IPS-18c (cell line): ENCODE measurements at regions not wholly inside any gene's neighbourhood (a gene's known extent, or its start where the extent isn't known, plus 50 kb on each side); places are given as distances from the start of the nearest gene placed in this dataset.
"Not testable (repeated sequence)": the region's sequence is repeated elsewhere in the genome, so short reads cannot be mapped to it uniquely, and the experiment has no call there.

Experiments used
- H3K4me3 ChIP-seq: 2 replicates; pipeline ENCODE4 v1.7.0; 2013; ENCODE audit warnings: low read depth, mild to moderate bottlenecking, low read length, moderate library complexity; ENCODE audit not compliant: insufficient read depth
- H3K9me3 ChIP-seq: one replicate; pipeline ENCODE4 v1.6.1; 2013; ENCODE audit warnings: mild to moderate bottlenecking, low read length, moderate library complexity; ENCODE audit not compliant: control insufficient read depth, insufficient read depth

DNA sequence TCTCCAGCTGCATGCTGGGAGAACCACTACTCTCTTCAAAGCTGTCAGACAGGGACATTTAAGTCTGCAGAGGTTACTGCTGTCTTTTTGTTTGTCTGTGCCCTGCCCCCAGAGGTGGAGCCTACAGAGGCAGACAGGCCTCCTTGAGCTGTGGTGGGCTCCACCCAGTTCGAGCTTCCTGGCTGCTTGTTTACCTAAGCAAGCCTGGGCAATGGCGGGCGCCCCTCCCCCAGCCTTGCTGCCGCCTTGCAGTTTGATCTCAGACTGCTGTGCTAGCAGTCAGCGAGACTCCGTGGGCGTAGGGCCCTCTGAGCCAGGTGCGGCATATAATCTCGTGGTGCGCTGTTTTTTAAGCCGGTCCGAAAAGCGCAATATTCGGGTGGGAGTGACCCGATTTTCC is 215.0 kb downstream of the STIM2 start:
- H3K9me3 ChIP-seq, H3K4me3 ChIP-seq: not testable (repeated sequence)

DNA sequence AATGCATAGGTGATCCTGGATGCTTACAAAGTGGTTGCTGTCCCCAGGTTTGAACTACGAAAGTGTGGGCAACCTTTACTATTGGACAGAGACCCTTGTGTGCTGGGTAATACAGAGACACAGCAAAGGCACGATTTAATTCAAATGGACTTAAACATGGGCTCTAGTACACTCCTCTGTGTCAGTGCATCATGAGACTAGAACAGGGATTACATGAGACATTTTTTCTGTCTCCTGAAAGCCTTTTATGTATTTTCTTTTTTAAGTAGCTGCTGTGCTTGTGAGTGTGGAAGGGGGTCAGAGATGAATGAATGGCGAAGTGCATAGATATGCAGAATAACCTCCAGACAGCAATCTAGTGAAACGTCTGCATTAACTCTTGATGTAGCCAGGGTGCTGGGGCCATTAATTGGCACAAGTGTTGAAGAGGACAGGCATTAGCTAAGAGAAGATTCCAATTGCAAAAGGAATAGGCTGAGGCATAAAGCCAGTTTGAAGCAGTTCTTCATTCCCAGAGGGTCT is 218.4 kb downstream of the STIM2 start:
- no peak overlapping the region for H3K4me3 ChIP-seq
- no peaks in the 10 kb centered on the region for H3K9me3 ChIP-seq

DNA sequence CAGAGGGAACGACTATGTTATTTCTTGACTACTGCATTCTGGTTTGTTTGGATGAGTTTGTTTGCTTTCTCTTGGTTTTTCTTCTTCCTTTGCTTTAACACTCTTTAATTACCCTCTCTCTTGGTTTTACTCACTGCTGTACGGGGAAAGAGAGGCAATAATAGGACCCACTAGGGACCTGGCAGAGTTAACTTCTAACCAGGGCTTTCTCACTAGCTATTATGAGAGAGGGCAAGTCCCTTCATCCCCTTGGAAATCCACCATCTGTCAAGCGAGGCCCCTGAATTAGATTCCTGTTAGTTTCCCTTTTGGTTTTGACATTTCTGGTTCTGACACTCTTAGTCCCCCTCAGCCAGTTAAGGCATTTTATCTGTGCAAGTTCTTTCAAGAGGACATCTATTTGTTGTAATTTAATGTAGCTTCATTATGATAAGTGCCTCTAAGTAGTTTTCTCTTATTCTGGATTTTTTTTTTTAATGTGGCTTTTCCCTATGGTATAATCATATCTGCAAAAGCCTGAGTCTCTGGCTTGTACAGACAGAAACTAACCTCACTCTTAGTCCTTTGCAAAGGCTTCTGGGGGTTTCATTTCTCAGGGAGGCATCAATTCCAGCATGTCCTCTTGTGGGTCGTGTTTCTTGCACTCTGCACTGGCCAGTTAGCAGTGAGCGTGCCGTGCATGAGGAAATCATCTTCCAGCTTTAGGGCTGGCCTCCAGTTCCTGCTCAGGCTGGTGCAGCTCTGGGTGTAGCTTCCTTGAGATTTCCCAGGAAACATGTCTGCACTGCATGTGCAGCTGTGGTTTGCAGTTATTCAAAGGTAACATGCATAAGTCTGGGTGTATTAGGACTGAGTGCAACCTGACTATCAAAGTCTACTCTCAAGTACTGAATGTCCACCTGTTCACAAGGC is 221.3 kb downstream of the STIM2 start:
- Histone ChIP-seq H3K9me3 (no peaks in the 10 kb centered on the region), H3K4me3 (no peak overlapping the region)

DNA sequence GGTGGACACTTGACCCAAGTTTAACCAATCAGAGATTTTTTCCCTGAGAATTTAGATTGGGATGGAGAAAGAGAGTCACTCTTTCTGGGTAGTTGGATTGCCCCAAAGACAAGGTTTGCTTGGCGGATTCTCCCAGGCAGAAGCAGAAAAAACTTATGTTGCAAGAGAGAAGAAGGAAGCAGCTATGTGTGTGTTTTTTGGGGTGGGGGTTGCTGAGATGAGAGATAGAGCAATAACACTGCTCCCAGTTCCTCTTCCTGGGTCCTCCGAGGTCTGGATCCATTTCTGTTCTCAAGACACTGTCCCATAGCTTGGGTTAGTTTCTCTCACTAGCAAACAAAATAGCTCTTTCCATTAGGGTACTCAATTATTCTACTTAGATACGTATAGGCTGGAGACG is 222.1 kb downstream of the STIM2 start:
- no peak overlapping the region for H3K4me3 ChIP-seq
- H3K9me3 ChIP-seq, result no peaks in the 10 kb centered on the region

DNA sequence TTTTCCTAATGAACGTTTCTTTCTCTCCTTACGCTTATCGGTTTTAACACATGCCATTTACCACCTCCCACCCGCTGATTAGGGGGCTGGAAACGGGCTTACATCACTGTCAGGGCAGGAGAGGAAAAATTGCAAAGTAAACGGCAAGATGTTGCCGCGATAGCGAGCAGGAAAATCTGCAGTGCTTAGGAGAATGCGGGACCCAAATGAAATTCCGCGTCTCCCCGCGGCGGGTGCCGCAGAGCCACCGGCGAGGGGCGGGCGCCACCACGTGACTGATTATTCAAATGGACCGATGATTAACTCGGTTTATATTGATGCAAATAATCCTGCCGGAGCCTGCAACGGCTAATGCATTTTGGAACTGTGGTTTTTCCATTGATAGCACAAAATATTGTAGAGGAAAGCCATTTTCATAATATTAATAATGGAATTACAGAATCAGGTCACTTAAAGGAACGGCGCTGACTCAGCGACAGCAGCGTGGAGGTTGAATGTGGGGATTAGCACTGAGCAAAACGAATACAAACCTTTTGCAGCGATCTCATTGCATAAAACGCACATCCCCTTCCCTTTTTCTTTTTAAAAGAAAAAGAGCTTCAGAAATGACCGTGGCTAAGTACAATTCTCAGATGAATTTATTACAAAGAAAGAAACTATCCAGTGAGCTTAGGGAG is 224.2 kb downstream of the STIM2 start:
- Histone ChIP-seq H3K4me3 (peak overlapping the region; percentile 52), H3K9me3 (no peaks in the 10 kb centered on the region)

DNA sequence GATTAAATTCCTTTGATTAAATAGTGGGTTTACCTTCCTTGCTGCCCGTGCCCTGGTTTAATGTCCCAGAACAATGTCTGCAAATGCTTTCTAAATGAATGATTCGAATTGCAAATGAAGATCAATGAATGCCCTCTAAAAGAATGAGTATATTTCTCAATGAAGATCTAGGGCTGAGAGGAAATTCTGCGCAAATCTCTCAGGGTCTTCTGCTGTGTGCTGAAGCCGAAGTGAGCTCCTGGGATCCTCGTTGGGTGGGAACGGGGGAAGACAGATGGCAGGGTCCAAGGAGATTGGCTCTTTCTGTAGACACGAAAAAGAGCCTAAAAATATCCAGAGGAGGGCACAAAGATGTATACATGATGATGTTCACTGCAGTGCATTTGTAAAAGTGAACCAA is 224.8 kb downstream of the STIM2 start:
- H3K9me3 ChIP-seq, result no peaks in the 10 kb centered on the region
- H3K4me3 ChIP-seq, result no peak overlapping the region; the same call in 1 of the 2 replicates

DNA sequence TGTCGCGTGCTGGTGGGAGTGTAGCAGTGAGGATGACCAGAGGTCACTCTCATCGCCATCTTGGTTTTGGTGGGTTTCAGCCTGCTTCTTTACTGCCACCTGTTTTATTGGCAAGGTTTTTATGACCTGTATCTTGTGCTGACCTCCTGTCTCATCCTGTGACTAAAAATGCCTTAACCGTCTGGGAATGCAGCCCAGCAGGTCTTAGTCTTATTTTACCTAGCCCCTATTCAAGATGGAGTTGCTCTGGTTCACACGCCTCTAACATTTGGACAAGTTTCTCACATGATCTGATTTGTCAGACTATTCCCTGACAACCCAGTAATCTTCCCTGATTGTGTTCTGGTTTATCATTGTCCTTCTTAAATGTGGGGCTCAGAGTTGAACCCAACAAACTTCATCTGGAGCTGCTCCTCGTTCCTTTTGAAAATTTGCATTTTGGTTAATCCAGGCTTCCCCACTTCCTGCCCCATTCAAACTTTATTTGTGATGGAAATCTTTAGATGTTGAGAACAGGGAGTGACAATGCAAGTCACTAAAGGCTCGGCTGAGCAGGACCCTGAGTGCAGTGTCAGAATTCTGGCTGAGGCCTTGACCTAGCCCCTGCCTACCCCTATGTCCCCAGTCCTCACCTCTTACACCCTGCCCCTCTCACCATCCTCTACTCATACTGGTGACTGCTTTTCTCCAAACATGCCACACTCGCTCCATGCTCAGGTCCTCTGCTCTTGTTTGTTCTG is 226.8 kb downstream of the STIM2 start:
- no peak overlapping the region for H3K4me3 ChIP-seq
- no peaks in the 10 kb centered on the region for H3K9me3 ChIP-seq

DNA sequence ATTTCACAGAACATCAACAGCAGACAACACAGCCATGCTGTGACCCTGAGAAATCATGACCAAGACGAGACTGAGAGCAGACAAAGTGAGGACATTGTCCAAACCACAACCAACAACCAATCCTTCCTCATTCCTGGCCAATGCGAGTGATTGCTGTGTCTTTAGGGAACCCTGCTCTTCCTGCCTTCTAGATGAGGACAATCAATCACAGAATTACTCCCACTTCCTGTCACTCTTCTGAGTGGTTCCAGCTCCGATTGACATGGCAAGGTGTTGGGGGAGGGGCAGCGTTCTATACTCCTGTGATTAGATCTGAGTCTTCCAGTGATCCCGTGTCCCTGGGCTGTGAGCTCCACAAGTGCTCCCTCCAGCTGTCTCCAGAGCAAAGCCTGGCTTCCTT is 227.8 kb downstream of the STIM2 start:
- Histone ChIP-seq H3K9me3 (no peaks in the 10 kb centered on the region), H3K4me3 (no peak overlapping the region)

DNA sequence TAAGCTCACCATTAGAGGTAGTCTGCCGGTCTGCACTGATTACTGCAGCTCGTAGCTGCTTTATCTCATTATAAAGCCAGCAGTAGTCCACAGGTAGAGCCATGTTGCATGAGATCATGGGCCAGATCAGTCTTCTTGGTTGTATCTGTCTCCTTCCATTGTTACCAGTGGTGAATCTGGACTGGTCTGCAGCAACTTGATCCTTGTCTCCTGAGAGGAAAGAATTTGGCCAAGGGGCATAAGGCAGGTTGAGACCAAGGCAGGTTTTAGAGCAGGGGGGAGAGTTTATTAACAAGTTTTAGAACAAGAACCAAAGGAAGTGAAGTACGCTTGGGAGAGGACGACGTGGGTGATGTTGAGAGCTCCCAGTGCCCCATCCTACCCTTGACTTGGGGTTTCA is 228.5 kb downstream of the STIM2 start:
- Histone ChIP-seq H3K4me3 (no peak overlapping the region), H3K9me3 (no peaks in the 10 kb centered on the region)

DNA sequence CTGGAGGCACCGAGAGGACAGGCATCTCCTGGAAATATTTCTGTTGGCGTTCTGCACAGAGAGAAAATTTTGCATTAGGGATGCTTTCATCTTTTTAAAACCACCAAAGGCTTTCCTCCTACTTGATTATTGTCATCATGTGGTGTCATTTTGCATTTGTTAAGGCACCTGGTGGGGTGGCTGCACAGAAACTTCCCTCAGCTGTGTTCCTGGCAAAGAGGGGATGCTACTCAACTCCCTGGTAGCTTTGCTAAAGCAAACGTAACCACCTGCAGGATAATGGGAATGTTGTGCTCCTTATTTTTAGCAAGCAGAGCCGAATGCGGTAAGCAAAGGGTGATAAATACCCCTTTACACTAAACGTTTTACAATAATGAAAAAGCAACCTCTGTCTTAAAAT is 229.8 kb downstream of the STIM2 start:
- H3K9me3 ChIP-seq, result no peaks in the 10 kb centered on the region
- no peak overlapping the region for H3K4me3 ChIP-seq

DNA sequence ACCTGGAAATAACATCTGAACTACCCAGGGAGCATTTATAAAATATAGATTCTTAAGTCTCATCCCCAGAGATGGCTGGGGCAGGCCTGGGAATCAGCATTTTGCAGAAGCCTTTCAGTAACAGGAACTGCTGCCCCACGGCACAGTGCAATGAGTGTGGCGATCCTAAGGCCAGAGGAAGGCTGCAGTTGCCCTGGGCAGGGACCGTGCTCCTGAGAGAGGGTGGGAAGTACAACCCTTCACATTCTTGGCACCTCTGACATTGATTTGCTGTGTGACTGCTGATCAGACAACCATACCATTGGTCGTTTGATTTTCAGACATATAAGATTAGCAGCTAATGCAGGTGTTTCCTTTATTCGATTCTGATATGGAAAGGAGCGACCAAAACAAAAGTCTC is 233.6 kb downstream of the STIM2 start:
- Histone ChIP-seq H3K9me3 (peaks cover 2% of the 10 kb centered on the region), H3K4me3 (no peak overlapping the region)

DNA sequence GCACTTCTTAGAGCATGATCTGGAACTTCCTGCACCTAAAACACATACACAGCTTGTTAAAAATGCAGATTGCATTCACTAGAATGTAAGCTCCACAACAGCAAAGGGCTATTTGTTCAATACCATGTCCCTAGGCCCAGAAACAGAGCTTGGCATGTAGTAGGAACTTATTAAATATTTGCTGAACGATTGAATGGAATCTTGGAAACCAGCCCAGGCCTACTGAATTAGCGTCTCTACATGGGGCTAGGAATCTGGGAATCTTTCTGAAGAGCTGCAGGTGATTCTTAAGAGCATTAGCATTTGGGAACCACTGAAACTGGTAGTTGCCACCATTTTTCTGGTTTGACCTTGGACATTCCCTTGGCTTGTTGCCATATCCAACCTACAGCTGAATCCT is 234.1 kb downstream of the STIM2 start:
- Histone ChIP-seq H3K4me3 (no peak overlapping the region), H3K9me3 (peaks cover 2% of the 10 kb centered on the region)

DNA sequence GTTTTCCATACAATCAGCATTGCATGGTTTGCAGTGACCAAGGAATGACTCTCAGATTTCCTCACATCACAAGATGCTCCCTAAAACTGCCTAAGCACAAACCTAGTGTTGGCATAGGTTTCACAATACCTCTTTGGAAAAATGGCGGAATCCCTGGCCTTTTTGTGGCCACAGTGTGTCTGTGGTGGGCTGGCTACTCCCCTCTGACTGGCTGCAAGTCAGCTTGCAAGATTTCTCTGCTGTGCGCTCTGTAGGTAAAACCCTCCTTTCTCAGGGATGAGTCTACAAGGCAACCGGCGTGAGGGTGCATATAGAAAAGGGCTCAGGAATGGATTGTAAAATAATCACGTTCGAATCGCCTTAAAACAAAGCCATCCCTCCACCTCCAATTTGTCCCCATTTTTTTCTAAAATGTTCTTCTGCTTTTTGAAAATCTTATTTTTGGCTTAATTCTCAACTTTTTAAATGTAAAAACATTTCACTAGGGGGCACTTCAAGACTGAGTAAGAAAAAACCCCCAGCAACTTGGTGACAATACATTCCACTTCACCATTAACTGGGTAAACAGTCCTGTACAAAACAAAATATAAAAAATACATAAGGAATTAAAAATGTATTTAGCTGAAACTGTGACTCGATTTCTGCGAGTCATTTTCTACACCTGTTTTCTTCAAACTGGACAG is 235.6 kb downstream of the STIM2 start:
- Histone ChIP-seq H3K9me3 (peaks cover 2% of the 10 kb centered on the region), H3K4me3 (no peak overlapping the region)

DNA sequence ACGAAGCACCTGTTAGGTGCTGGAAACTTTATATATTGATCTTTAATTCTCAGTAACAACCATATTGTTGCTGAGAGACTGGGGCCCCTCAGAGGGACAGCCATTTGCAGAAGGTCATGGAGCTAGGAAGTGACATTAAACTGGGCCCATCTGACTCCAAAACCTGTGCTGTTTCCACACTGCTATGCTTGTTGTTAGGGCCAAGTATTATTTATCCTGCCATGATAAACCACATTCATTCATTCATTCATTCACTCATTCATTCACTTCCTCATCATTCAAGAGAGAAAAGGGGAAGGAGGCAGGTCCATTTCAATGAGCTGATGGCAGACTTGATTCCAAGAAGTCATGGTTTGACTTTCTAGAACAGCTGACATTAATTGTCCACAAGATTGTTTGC is 237.4 kb downstream of the STIM2 start:
- Histone ChIP-seq H3K9me3 (peaks cover 2% of the 10 kb centered on the region), H3K4me3 (no peak overlapping the region)

DNA sequence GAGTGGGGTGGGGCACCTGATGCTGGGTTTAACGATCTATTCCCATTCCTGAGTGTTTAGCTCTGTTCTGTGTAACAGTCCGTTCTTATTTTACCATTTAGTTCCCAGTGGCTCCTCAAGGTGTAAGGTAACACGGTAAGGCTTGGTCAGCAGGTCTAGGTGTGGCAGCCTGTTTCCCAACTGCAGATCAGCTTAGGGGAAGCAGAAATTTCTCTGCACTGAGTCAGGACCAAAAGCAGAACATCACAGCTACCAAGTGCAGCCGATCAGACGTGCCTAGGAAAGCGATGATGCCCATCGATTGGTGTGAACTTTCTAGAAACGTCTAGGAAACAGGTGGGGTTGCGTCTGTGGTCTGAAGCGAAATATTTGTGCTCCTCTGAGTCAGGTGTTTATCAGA is 240.1 kb downstream of the STIM2 start:
- Histone ChIP-seq H3K9me3 (peaks cover 2% of the 10 kb centered on the region), H3K4me3 (no peak overlapping the region)

DNA sequence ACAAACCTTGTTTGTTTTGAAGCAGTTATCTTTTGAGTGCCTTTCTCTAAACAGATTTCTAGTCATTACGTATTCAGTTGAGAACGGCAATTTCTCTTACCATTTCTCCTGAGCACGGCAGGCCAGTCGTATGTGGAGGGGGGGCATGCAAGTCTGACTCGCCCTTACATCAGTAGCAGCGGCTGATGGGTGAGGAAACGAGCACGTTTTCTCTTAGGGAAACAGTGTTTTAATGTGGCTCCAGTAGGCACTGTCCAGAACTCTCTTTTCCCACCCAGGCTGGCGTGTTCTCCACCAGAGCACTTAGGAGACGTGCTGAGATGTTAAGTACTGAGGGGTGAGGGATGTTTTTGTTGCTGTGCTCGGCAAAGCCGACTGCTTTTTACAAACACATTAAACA is 240.5 kb downstream of the STIM2 start:
- H3K9me3 ChIP-seq, result peaks cover 2% of the 10 kb centered on the region
- no peak overlapping the region for H3K4me3 ChIP-seq

DNA sequence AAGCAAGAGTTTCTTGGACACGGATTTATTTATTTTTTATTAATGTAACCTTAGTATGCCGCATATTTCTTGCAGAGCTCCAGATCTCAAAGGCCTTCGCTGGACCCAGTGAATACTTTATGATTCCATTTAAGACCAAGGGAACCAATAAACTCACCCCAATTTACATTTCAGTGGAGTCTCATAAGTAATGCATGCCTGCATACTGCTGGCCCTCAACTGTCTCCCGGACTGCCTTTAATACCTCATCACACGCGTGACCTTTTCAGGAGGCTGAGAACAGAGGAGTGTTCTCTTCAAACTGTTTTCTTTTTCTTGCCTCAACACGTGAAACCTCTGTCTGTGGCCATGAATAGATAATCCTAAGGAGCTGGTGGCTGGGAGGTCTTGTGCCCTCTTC is 240.9 kb downstream of the STIM2 start:
- Histone ChIP-seq H3K9me3 (peaks cover 2% of the 10 kb centered on the region), H3K4me3 (no peak overlapping the region)
